ENCODE measurements at regions not wholly inside any gene's neighbourhood (a gene's known extent, or its start where the extent isn't known, plus 50 kb on each side); places are given as distances from the start of the nearest gene placed in this dataset.

DNA sequence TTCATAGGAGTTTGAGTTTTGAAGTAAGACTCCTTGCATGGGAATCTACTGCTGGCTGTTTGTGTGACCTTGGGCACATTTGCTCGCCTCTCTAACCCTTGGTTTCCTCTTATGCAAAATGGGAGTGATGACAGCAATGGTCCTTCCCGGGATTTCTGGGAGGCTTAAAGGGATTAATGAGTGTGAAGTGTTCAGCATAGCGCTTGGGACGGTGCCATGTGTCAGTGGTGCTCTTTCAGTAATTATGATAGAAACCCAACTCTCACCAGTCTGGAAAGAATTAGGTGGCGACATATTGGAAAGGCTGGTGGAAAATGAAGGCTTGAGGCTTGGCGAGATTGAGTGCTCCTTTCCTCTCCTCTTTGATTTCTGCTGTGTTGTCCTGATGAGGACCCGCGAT lies 429.2 kb upstream of the EEF2KMT start:
- H3K9me3 ChIP-seq (ENCODE audit: low read length) = no peaks in the 10 kb centered on the region
- CTCF ChIA-PET (ENCODE audit: low intra/inter-chr PET ratio, low total read pairs) = no interaction called here
- intact Hi-C loops (cut with micrococcal nuclease; ENCODE audit: unreplicated experiment) = no loop called here
- no peaks in the 10 kb centered on the region for H3K79me2 ChIP-seq (ENCODE audit: insufficient read depth, low read length)
- POLR2A ChIA-PET = no interaction called here
- ATAC-seq (no peak), DNase-seq (ENCODE audit: low spot score) (no peak), FAIRE-seq (no peak)
- no peak overlapping the region for H2AFZ ChIP-seq (ENCODE audit: low read length)
- no peaks in the 10 kb centered on the region for H3K4me1 ChIP-seq (ENCODE audit: insufficient read depth, low read length)
- H3K4me3 ChIP-seq (replicated peaks in 1 of 3; ENCODE audit: insufficient read depth in 1 of 3, low read depth in 2 of 3, low read length in 3 of 3) = no peak overlapping the region
- WGBS (ENCODE audit: low lambda C conversion rate) = 41% methylated on average over 8 of the region's 8 CpGs
- H3K27ac ChIP-seq (ENCODE audit: extremely low read length, insufficient read depth, low read length) = no peak overlapping the region
- H3K27me3 ChIP-seq (ENCODE audit: control insufficient read depth in 1 of 2, insufficient read depth in 2 of 2, low read length in 2 of 2) = 0 out of 5 replicates have a peak, but pooled peaks cover 0 to 4% of the 10 kb centered on the region in 2 experiments
- no peak overlapping the region for H3K9ac ChIP-seq (ENCODE audit: insufficient read depth, low read depth, low read length)
- BruUV-seq (replicated peaks) = no TSS peak
- TF ChIP-seq ZNF567 (CRISPR knock-in tag; IDR thresholded peaks at IDR 0.05; ENCODE audit: borderline replicate concordance) (no peak), ONECUT2 (CRISPR knock-in tag; IDR thresholded peaks at IDR 0.05) (no peak), HMG20B (CRISPR knock-in tag; conservative IDR thresholded peaks at IDR 0.05) (no peak), ZNF460 (CRISPR knock-in tag; IDR thresholded peaks at IDR 0.05; ENCODE audit: borderline replicate concordance) (no peak), ZNF17 (CRISPR knock-in tag; IDR thresholded peaks at IDR 0.05) (no peak)
- TF ChIP-seq, protein P1, sequence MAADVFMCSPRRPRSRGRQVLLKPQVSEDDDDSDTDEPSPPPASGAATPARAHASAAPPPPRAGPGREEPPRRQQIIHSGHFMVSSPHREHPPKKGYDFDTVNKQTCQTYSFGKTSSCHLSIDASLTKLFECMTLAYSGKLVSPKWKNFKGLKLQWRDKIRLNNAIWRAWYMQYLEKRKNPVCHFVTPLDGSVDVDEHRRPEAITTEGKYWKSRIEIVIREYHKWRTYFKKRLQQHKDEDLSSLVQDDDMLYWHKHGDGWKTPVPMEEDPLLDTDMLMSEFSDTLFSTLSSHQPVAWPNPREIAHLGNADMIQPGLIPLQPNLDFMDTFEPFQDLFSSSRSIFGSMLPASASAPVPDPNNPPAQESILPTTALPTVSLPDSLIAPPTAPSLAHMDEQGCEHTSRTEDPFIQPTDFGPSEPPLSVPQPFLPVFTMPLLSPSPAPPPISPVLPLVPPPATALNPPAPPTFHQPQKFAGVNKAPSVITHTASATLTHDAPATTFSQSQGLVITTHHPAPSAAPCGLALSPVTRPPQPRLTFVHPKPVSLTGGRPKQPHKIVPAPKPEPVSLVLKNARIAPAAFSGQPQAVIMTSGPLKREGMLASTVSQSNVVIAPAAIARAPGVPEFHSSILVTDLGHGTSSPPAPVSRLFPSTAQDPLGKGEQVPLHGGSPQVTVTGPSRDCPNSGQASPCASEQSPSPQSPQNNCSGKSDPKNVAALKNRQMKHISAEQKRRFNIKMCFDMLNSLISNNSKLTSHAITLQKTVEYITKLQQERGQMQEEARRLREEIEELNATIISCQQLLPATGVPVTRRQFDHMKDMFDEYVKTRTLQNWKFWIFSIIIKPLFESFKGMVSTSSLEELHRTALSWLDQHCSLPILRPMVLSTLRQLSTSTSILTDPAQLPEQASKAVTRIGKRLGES (CRISPR knock-in tag; IDR thresholded peaks at IDR 0.05; ENCODE audit: borderline replicate concordance) = no peak
- TF ChIP-seq, protein P2, sequence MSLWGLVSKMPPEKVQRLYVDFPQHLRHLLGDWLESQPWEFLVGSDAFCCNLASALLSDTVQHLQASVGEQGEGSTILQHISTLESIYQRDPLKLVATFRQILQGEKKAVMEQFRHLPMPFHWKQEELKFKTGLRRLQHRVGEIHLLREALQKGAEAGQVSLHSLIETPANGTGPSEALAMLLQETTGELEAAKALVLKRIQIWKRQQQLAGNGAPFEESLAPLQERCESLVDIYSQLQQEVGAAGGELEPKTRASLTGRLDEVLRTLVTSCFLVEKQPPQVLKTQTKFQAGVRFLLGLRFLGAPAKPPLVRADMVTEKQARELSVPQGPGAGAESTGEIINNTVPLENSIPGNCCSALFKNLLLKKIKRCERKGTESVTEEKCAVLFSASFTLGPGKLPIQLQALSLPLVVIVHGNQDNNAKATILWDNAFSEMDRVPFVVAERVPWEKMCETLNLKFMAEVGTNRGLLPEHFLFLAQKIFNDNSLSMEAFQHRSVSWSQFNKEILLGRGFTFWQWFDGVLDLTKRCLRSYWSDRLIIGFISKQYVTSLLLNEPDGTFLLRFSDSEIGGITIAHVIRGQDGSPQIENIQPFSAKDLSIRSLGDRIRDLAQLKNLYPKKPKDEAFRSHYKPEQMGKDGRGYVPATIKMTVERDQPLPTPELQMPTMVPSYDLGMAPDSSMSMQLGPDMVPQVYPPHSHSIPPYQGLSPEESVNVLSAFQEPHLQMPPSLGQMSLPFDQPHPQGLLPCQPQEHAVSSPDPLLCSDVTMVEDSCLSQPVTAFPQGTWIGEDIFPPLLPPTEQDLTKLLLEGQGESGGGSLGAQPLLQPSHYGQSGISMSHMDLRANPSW (CRISPR knock-in tag; IDR thresholded peaks at IDR 0.05; ENCODE audit: borderline replicate concordance) = no peak
- TF ChIP-seq, protein P3, sequence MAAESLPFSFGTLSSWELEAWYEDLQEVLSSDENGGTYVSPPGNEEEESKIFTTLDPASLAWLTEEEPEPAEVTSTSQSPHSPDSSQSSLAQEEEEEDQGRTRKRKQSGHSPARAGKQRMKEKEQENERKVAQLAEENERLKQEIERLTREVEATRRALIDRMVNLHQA (CRISPR knock-in tag; IDR thresholded peaks at IDR 0.05) = no peak
- TF ChIP-seq, protein P4, sequence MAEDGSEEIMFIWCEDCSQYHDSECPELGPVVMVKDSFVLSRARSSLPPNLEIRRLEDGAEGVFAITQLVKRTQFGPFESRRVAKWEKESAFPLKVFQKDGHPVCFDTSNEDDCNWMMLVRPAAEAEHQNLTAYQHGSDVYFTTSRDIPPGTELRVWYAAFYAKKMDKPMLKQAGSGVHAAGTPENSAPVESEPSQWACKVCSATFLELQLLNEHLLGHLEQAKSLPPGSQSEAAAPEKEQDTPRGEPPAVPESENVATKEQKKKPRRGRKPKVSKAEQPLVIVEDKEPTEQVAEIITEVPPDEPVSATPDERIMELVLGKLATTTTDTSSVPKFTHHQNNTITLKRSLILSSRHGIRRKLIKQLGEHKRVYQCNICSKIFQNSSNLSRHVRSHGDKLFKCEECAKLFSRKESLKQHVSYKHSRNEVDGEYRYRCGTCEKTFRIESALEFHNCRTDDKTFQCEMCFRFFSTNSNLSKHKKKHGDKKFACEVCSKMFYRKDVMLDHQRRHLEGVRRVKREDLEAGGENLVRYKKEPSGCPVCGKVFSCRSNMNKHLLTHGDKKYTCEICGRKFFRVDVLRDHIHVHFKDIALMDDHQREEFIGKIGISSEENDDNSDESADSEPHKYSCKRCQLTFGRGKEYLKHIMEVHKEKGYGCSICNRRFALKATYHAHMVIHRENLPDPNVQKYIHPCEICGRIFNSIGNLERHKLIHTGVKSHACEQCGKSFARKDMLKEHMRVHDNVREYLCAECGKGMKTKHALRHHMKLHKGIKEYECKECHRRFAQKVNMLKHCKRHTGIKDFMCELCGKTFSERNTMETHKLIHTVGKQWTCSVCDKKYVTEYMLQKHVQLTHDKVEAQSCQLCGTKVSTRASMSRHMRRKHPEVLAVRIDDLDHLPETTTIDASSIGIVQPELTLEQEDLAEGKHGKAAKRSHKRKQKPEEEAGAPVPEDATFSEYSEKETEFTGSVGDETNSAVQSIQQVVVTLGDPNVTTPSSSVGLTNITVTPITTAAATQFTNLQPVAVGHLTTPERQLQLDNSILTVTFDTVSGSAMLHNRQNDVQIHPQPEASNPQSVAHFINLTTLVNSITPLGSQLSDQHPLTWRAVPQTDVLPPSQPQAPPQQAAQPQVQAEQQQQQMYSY (CRISPR knock-in tag; IDR thresholded peaks at IDR 0.05) = no peak
- TF ChIP-seq, protein P5, sequence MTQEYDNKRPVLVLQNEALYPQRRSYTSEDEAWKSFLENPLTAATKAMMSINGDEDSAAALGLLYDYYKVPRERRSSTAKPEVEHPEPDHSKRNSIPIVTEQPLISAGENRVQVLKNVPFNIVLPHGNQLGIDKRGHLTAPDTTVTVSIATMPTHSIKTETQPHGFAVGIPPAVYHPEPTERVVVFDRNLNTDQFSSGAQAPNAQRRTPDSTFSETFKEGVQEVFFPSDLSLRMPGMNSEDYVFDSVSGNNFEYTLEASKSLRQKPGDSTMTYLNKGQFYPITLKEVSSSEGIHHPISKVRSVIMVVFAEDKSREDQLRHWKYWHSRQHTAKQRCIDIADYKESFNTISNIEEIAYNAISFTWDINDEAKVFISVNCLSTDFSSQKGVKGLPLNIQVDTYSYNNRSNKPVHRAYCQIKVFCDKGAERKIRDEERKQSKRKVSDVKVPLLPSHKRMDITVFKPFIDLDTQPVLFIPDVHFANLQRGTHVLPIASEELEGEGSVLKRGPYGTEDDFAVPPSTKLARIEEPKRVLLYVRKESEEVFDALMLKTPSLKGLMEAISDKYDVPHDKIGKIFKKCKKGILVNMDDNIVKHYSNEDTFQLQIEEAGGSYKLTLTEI (CRISPR knock-in tag; conservative IDR thresholded peaks at IDR 0.05) = no peak
- H3K4me2 ChIP-seq (ENCODE audit: low read depth, low read length) = no peak overlapping the region
- no peaks in the 10 kb centered on the region for H4K20me1 ChIP-seq (ENCODE audit: insufficient read depth, low read length)
- H3K36me3 ChIP-seq (replicated peaks in 1 of 2; ENCODE audit: control insufficient read depth in 1 of 2, insufficient read depth in 2 of 2, low read length in 2 of 2) = no peaks in the 10 kb centered on the region
- in situ Hi-C loops (cut with HindIII; ENCODE audit: extremely low pct_ligation_motif_present, low pct_unique_long_range_greater_than_20kb) = no loop called here

Data from HepG2 (cell line).